ENCODE measurements at regions not wholly inside any gene's neighbourhood (a gene's known extent, or its start where the extent isn't known, plus 50 kb on each side); places are given as distances from the start of the nearest gene placed in this dataset.

DNA sequence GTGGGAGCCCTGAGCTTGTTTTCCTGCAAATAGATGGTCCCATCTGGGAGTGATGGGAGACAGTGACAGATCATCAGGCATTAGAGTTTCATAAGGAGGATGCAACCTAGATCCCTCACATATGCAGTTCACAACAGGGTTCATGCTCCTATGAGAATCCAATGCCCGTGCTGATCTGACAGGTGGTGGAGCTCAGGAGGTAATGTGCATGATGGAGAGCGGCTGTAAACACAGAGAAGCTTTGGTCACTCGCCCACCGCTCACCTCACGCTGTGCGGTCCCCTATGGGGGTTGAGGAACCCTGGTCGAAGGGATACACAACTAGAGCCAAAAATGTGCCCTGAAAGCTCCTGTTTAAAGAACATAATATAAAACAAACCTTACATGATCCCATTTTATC lies 88.5 kb upstream of the CREB5 start:
- no peak overlapping the region for H2BK20ac ChIP-seq (ENCODE audit: low read depth, low read length)
- no TSS peak for BruUV-seq (replicated peaks)
- no peaks in the 10 kb centered on the region; the same call in 1 of the 2 replicates for H3K4me1 ChIP-seq (ENCODE audit: control insufficient read depth, insufficient read depth, low read length)
- no peak overlapping the region for H2BK5ac ChIP-seq (ENCODE audit: low read depth, low read length, poor library complexity, severe bottlenecking)
- no peak overlapping the region for H3K23ac ChIP-seq (ENCODE audit: low read depth, low read length)
- H3K14ac ChIP-seq (replicated peaks; ENCODE audit: low read depth, low read length), result no peak overlapping the region
- no peak overlapping the region for H2BK120ac ChIP-seq (ENCODE audit: low read depth, low read length)
- no peak overlapping the region for H4K8ac ChIP-seq (ENCODE audit: low read depth in 2 of 2, low read length in 2 of 2)
- no peak overlapping the region for H3K56ac ChIP-seq (ENCODE audit: extremely low read depth, insufficient read depth, low read length)
- dilution Hi-C loops (cut with HindIII; ENCODE audit: low sequenced_read_pairs, unreplicated experiment), result no loop called here
- H2AK9ac ChIP-seq (replicated peaks; ENCODE audit: low read depth, low read length, poor library complexity), result no peak overlapping the region
- H4K5ac ChIP-seq (ENCODE audit: low read depth, low read length), result no peak overlapping the region
- H2AK5ac ChIP-seq (ENCODE audit: low read depth, low read length), result no peak overlapping the region
- H3K9ac ChIP-seq (ENCODE audit: low read depth, low read length), result no peak overlapping the region
- H4K91ac ChIP-seq (ENCODE audit: insufficient read depth, low read depth, low read length), result no peak overlapping the region
- no peak overlapping the region for H3K27ac ChIP-seq (ENCODE audit: insufficient read depth, low read length)
- DNase-seq, result no peak
- no peaks in the 10 kb centered on the region for H3K36me3 ChIP-seq (ENCODE audit: control insufficient read depth, insufficient read depth, low read length)
- ChIA-PET CTCF (interaction anchor here (0.7 kb wide), 1 partner anchor 81 kb away, joined by 3 read pairs; no protein-coding TSS in a partner anchor), POLR2A (ENCODE audit: unreplicated experiment) (no interaction called here)
- H3K18ac ChIP-seq (ENCODE audit: low read depth, low read length), result no peak overlapping the region
- H4K20me1 ChIP-seq (ENCODE audit: insufficient read depth, low read length), result no peaks in the 10 kb centered on the region
- no peak overlapping the region for H3K4me3 ChIP-seq (ENCODE audit: insufficient read depth, low read depth, low read length)
- H3K4me2 ChIP-seq (ENCODE audit: low read depth, low read length), result no peak overlapping the region
- no peak for ATAC-seq (ENCODE audit: low read depth)
- intact Hi-C loops (cut with micrococcal nuclease), result no loop called here
- H2AFZ ChIP-seq (replicated peaks; ENCODE audit: low read length, poor library complexity), result no peak overlapping the region
- H3K4ac ChIP-seq (ENCODE audit: low read depth, low read length), result no peak overlapping the region
- 100% methylated on average over 1 of the region's 7 CpGs; no CpG with 5 or more reads in 1 of the 2 experiments for WGBS, 2 experiments (ENCODE audit: extremely low coverage in 2 of 2, insufficient read length in 1 of 2)
- no peaks in the 10 kb centered on the region for H3K9me1 ChIP-seq (ENCODE audit: insufficient read depth, low read length)
- H3K27me3 ChIP-seq (ENCODE audit: control insufficient read depth, insufficient read depth, low read length), result peaks cover 10% of the 10 kb centered on the region; the same call in 1 of the 2 replicates
- no peaks in the 10 kb centered on the region for H3K79me1 ChIP-seq (ENCODE audit: low read depth in 1 of 2, low read length in 2 of 2)
- TF ChIP-seq, protein P1, sequence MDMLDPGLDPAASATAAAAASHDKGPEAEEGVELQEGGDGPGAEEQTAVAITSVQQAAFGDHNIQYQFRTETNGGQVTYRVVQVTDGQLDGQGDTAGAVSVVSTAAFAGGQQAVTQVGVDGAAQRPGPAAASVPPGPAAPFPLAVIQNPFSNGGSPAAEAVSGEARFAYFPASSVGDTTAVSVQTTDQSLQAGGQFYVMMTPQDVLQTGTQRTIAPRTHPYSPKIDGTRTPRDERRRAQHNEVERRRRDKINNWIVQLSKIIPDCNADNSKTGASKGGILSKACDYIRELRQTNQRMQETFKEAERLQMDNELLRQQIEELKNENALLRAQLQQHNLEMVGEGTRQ (IDR thresholded peaks at IDR 0.05; ENCODE audit: low read depth, low read length), result no peak
- TF ChIP-seq SMC3 (IDR thresholded peaks at IDR 0.05; ENCODE audit: low read depth, low read length), result no peak
- no peak for TF ChIP-seq CEBPB (IDR thresholded peaks at IDR 0.05; ENCODE audit: low read depth, low read length)
- TF ChIP-seq FOS (IDR thresholded peaks at IDR 0.05; ENCODE audit: low read depth, low read length), result no peak
- TF ChIP-seq POLR2A (IDR thresholded peaks at IDR 0.05; ENCODE audit: low read depth, low read length), result no peak
- TF ChIP-seq NFE2L2 (IDR thresholded peaks at IDR 0.05; ENCODE audit: low read depth, low read length), result no peak
- no peak for TF ChIP-seq MAFK (IDR thresholded peaks at IDR 0.05; ENCODE audit: low read depth, low read length)
- TF ChIP-seq RAD21 (IDR thresholded peaks at IDR 0.05; ENCODE audit: low read length), result no peak
- TF ChIP-seq RFX5 (IDR thresholded peaks at IDR 0.05; ENCODE audit: low read depth, low read length), result no peak
- TF ChIP-seq MXI1 (IDR thresholded peaks at IDR 0.05; ENCODE audit: borderline replicate concordance, low read depth, low read length), result no peak
- TF ChIP-seq MAZ (IDR thresholded peaks at IDR 0.05; ENCODE audit: borderline replicate concordance, low read depth, low read length), result no peak
- TF ChIP-seq, protein P2, sequence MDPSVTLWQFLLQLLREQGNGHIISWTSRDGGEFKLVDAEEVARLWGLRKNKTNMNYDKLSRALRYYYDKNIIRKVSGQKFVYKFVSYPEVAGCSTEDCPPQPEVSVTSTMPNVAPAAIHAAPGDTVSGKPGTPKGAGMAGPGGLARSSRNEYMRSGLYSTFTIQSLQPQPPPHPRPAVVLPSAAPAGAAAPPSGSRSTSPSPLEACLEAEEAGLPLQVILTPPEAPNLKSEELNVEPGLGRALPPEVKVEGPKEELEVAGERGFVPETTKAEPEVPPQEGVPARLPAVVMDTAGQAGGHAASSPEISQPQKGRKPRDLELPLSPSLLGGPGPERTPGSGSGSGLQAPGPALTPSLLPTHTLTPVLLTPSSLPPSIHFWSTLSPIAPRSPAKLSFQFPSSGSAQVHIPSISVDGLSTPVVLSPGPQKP (IDR thresholded peaks at IDR 0.05; ENCODE audit: borderline replicate concordance, low read depth, low read length), result no peak
- TF ChIP-seq, protein P3, sequence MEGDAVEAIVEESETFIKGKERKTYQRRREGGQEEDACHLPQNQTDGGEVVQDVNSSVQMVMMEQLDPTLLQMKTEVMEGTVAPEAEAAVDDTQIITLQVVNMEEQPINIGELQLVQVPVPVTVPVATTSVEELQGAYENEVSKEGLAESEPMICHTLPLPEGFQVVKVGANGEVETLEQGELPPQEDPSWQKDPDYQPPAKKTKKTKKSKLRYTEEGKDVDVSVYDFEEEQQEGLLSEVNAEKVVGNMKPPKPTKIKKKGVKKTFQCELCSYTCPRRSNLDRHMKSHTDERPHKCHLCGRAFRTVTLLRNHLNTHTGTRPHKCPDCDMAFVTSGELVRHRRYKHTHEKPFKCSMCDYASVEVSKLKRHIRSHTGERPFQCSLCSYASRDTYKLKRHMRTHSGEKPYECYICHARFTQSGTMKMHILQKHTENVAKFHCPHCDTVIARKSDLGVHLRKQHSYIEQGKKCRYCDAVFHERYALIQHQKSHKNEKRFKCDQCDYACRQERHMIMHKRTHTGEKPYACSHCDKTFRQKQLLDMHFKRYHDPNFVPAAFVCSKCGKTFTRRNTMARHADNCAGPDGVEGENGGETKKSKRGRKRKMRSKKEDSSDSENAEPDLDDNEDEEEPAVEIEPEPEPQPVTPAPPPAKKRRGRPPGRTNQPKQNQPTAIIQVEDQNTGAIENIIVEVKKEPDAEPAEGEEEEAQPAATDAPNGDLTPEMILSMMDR (conservative IDR thresholded peaks at IDR 0.05; ENCODE audit: low read depth, low read length), result no peak
- no peak for TF ChIP-seq BHLHE40 (IDR thresholded peaks at IDR 0.05; ENCODE audit: low read depth, low read length)
- TF ChIP-seq CHD1 (IDR thresholded peaks at IDR 0.05; ENCODE audit: low read depth, low read length), result no peak
- TF ChIP-seq RCOR1 (IDR thresholded peaks at IDR 0.05; ENCODE audit: insufficient replicate concordance, low read length), result no peak
- H2BK15ac ChIP-seq (ENCODE audit: low read depth, low read length), result no peak overlapping the region
- in situ Hi-C loops (cut with MboI; ENCODE audit: low sequenced_read_pairs), result no loop called here
- H3K9me3 ChIP-seq (ENCODE audit: control insufficient read depth, insufficient read depth, low read length), result no peaks in the 10 kb centered on the region

Measured in IMR-90 (cell line).